ENCODE measurements at regions not wholly inside any gene's neighbourhood (a gene's known extent, or its start where the extent isn't known, plus 50 kb on each side); places are given as distances from the start of the nearest gene placed in this dataset.

- Histone ChIP-seq H3K27ac (peak overlapping the region; percentile 96 to 99 (median 98)), H3K4me1 (peaks cover 0 to 44% (median 40%) of the 10 kb centered on the region in 4 donors), H3K27me3 (no peaks in the 10 kb centered on the region), H3K36me3 (peaks cover 0 to 9% (median 0%) of the 10 kb centered on the region in 4 donors), H3K4me3 (peak overlapping the region; percentile 71 to 84 (median 76)), H3K9me3 (no peaks in the 10 kb centered on the region)
- TF ChIP-seq POLR2AphosphoS5 (IDR thresholded peaks at IDR 0.05) = no peak
- no peak for TF ChIP-seq POLR2A (IDR thresholded peaks at IDR 0.05)
- TF ChIP-seq, protein P1, sequence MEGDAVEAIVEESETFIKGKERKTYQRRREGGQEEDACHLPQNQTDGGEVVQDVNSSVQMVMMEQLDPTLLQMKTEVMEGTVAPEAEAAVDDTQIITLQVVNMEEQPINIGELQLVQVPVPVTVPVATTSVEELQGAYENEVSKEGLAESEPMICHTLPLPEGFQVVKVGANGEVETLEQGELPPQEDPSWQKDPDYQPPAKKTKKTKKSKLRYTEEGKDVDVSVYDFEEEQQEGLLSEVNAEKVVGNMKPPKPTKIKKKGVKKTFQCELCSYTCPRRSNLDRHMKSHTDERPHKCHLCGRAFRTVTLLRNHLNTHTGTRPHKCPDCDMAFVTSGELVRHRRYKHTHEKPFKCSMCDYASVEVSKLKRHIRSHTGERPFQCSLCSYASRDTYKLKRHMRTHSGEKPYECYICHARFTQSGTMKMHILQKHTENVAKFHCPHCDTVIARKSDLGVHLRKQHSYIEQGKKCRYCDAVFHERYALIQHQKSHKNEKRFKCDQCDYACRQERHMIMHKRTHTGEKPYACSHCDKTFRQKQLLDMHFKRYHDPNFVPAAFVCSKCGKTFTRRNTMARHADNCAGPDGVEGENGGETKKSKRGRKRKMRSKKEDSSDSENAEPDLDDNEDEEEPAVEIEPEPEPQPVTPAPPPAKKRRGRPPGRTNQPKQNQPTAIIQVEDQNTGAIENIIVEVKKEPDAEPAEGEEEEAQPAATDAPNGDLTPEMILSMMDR (IDR thresholded peaks at IDR 0.05) = no peak
- no peak for TF ChIP-seq EP300 (IDR thresholded peaks at IDR 0.05)
- intact Hi-C loops (cut with DNase I) = no loop called here
- WGBS, 2 donors = 0 to 1% methylated on average over 9 of the region's 9 CpGs
- DNase-seq = no peak
Measured at GRCh38 chr6:4017834-4018170, 61.1 kb downstream of the FAM217A start.

DNA sequence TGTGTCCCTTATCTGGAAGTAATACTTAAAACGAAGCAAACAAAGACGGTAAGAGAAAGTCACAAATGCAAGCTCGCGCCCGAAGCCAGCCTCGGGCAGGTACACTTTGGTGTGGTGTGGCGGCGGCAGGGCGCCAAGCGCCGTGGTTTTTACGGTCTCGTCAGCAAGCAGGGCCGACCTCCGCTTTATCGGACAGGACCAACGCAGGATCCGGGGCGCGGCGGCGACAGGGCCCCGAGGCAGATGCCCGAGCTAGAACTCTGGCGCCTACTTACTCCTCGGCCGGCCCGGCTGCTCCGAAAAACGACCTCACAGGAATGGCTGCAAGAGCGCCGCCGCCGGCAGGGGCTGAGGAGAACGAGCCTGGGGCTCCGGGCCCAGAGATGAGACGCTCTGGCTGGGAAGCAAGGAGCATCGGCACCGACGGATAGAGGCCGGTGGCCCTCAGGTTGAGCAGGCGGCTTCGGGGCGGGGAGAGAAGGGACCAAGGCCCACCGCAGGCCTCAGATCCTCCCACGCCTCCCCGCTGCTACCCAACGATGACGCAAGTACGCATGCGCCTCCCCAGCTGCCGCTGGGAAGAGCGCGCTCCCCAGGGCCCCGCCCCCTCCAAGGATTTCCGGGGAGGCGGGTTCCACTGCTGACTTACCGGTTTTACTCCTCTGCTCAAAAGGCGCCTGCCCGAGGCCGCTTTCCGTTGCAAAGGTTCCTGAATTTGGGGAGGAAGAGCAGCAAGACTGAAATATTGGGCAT is 60.6 kb downstream of the FAM217A start:
- DNase-seq = peak; percentile 97
- Histone ChIP-seq H3K9me3 (no peaks in the 10 kb centered on the region), H3K27ac (peak overlapping the region; percentile 96 to 99 (median 98)), H3K4me3 (peak overlapping the region; percentile 71 to 84 (median 76)), H3K36me3 (peaks cover 0 to 6% (median 0%) of the 10 kb centered on the region in 4 donors), H3K27me3 (no peaks in the 10 kb centered on the region), H3K4me1 (peaks cover 0 to 50% (median 46%) of the 10 kb centered on the region in 4 donors)
- intact Hi-C loops (cut with DNase I) = no loop called here
- 0% methylated on average over 62 of the region's 62 CpGs for WGBS, 2 donors
- TF ChIP-seq EP300 (IDR thresholded peaks at IDR 0.05) = peak in 1 of 4 donors; percentile 26
- TF ChIP-seq POLR2AphosphoS5 (IDR thresholded peaks at IDR 0.05) = peak; percentile 93 to 97 (median 96)
- TF ChIP-seq, protein P1 (IDR thresholded peaks at IDR 0.05) = peak; percentile 18 to 72 (median 40)
- peak; percentile 90 to 91 for TF ChIP-seq POLR2A (IDR thresholded peaks at IDR 0.05)

Small RNAs in the stretch of these regions (small RNA-seq; reads per million reads assigned to genes)
- gene AL590004.1 = 0 reads per million in 3 donors
